Activated CD8-positive, alpha-beta memory T cell treated with anti-CD3 and anti-CD28 coated beads for 4 hours (primary cell): ENCODE measurements at regions not wholly inside any gene's neighbourhood (a gene's known extent, or its start where the extent isn't known, plus 50 kb on each side); places are given as distances from the start of the nearest gene placed in this dataset.
"Not testable (repeated sequence)": the region's sequence is repeated elsewhere in the genome, so short reads cannot be mapped to it uniquely, and the experiment has no call there.

Source experiments
- DNase-seq, 2 donors: peaks; one replicate each; pipeline ENCODE4 v3.0.0-alpha.2; 2020; ENCODE audit warnings: low read depth in 2 of 2

DNA sequence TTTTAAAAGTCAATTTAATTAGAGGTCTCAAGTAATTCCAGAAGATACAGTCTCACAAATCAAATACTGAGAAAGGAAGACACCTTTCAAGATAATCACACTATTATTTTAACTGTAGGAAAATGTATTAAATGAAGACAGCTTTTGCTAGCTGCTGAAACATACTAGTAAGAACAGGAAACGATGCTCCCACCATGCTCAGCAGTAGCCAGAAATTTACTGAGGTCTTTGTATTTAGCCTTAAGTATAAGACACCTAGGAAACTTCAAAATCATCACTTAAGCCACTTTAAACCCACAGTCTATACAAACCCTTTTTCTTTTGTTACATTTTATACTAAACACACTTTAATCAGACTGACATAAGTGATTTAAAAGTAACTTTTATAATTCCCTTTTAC is 72.7 kb upstream of the NPIPB12 start:
- not testable (repeated sequence) for DNase-seq

DNA sequence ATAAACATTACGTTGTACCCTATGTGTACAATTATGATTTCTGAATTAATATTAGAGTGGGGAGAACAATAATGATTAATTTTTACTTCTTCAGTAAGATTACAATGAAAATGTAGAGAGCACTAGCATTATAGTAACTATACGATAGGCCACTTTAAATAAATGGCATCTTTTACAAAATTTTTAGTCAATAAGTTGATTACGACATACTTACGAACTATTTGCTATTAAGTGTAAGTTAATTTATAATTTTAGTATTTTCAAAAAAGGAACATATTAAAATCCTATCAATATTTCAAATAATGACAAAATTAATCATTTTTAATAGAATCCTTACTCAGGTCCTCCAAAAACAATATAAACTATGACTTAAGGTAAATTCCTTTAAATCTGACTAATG is 75.6 kb upstream of the NPIPB12 start:
- DNase-seq = not testable (repeated sequence)

DNA sequence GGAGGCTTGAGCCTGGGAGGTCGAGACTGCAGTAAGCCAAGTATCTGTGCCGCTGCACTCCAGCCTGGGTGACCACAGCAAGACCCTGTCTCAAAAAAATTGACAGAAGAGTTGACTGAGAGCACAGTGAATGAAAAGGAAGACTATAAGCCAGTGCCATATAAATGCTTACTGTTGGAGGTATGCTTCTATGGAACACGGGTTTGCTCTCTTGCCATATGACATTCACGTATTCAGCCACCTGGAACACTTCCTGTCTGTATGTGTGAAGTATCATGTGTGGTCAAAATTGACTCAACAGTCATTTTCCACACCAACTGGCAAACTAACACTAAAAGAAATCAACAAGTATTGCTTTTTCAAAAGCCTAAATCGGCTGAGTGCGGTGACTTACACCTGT is 71.1 kb upstream of the SPN start:
- DNase-seq = not testable (repeated sequence)

DNA sequence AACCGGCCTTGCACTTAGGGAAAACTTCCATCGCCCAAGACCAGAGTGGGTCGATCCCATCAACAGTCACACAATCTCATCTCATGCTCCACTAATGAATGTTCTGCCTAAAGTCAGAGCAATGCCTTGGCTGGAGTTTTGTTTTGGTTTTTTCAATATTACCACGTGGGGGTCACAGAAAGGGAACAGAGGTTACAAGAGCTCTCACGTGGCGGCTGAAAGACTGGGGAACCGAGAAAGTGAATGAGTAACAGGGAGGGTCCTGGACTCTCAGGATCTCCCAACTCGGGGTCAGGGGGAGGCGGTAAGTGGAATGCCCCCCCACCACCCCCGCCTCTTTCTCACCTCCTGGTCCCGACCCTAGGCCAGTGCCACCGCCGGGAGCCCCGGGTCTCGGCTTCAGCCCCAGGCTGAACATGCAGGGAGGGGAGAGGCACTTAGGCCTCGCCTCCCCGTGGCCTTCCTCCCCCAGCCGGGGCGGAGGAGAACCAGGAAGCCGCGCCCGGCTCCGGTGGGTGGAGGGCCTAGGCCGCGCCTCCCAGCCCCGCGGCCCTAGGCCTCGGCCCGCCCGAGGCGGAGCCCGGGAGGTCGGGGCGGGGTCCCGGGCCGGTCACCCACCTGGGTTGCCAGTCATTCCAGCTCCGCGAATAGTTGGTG is 68.7 kb upstream of the SPN start:
- DNase-seq = peak in 1 of 2 donors; percentile 28

DNA sequence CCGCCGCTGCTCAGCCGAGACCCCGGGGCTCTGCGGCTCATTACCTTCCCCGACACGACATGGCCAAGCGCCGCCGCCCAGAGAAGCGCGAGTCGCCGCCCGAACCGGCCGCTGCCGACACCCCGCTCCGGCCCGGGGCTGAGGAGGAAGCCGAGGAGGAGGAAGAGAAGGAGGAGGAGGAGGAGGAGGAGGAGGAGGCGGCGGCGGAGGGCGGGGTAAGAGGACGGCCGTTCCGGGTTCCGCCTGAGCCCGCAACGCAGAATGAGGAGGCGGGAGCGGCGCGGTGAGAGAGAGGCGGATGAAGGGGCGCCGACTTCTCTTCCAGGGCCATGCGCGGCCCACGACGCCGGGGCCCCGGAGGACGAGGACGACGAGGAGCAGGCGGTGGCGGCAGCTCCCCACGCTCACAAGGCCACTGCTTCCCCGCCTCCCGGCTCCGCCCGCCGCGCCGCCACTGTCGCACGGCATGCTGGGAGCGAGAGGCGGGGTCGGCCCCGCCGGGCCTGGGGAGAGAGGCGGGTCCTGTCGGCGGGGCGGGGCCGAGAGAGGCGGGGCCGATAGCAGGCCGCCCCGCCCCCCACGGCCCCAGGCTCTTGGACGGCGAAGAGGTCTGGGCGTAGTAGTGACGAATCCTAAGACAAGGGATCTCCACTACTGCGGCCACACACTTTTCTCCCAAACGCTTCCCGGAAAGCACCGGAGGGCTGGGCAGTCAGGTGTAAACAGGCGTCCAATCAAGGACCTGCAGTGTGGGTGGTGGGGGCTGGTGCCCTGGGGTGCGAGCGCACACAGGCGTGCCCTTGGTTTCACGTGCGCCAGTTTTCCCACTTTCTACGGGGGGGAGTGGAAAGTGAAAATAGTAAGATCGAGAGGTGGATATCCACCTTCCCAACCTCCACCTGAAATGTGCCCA is 67.9 kb upstream of the SPN start:
- DNase-seq = peak; percentile 78 to 80

DNA sequence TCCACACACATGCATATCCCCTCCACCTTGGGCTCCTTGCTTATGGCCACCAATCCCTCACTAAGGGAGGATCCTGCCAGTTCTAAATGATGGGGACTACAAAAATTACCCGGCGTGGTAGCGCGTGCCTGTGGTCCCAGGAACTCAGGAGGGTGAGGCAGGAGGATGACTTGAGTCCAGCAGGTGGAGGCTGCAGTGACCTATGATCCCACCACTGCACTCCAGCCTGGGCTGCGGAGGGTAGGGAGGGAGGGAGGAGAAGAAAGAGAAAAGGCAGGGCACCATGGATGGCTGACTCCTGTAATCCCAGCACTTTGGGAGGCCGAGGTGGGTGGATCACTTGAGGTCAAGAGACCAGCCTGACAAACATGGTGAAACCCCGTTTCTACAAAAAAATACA is 66.0 kb upstream of the SPN start:
- DNase-seq = not testable (repeated sequence)

DNA sequence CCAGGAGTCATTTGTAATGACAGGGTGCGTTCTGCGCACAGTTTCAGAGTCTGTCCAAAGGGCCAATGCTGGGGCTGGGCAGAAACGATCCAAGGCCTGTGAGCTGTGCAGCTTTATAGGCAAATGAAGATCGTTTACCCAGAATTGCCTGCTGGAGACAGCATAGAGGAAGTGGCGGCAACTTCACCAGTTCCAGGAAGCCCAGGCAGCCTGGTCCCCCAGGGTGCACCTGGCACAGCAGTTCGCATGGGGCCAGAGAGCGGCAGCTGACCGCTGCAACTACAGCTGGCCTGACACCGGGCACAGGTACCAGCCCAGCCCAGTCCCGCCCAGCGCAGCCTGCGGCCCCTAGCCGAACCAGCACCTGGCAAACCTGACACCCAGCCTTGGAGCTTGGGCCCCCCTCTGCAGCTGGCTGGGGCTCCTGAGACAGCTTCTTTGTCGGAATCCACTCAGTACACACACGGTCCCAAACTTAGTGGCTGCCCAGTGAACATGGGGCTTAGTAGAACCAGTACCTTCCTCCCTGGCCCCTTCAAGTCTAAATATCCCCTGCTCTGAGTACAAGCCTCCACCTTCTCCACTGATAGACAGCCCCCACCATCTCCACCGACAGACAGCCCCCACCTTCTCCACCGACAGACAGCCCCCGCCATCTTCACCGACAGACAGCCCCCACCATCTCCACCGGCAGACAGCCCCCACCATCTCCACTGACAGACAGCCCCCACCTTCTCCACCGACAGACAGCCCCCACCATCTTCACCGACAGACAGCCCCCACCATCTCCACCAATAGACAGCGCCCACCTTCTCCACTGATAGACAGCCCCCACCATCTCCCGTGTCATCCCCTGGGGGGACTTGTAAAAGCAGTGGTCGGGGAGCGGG is 62.7 kb upstream of the SPN start:
- DNase-seq = peak in 1 of 2 donors; percentile 21

DNA sequence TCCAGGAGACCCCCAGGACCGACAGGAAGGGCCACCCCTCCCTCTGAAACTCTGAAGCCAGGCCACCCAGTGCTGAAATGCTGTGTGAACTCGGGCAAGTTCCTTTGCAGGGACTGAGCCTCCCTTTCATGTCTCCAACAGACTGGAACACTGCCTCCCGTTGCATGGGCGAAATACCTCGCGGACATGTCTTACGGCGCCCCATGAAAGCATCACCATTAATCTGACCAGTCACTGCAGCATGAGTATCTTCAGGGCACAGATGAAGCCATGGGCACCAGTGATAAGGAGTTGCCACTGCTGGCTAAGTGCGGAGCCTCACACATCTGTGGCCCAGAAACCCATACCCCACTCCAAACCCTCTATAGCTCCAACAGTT is 60.8 kb upstream of the SPN start:
- DNase-seq = not testable (repeated sequence)

DNA sequence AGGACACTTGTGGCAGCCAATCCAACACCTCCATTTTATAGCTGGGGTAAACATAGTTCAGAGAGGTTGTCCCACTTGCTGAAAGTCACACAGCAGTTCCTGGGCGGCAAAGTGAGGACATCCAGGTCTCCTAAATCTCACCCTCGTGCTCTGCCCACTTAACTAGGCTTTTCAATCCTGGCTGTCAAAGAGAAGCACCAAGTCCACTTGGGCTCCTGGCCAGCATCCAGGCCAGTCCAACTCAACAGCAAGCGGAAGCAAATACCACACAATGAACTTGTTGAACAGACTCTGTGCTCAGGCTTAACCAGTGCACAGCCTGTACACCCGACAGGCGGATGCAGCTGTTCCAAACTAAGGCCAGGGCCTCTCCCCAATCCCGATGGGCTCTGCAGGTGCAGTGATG is 60.4 kb upstream of the SPN start:
- DNase-seq = not testable (repeated sequence)

DNA sequence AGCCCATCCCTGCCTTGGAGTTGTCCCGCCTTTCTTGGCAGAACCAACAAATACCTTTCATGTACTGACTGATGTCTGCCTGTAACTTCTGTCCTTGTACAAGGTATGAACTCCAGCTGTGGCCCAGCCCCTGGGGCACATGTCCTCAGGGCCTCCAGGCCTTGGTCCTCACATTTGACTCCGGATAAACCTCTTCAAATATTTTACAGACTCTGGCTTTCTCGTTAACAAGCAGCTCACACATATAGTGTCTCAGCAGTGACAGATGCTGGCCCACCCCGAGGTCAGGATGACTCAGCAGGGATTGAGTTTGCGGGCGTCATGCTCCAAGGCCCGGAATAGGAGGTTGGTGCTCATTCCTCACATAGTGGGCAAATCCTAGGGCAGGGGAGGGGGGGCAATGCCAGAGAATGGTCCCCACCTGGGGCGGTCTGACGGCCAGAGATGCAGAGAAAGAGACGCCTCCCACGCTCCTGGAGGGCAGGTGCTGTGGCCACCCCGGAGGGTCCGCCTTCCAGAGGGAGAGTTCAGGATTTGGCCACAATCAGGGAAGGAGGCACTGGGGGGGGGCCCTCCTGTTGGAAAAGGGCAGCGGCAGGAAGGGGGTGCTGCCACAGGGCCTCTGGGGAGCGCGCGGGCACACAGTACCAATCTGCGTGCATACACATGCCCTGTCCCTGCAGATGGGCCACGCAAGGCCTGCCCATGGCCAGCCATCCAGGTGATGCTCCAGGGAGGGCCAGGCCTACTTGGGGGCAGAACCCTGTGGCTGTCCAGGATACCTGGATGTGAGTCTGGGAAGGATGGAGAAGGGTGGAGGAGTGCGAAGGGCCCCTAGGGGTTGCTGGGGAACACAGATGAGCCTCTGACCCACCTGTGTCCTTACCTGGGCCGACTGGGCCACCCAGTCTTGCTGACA is 58.2 kb upstream of the SPN start:
- not testable (repeated sequence) for DNase-seq

DNA sequence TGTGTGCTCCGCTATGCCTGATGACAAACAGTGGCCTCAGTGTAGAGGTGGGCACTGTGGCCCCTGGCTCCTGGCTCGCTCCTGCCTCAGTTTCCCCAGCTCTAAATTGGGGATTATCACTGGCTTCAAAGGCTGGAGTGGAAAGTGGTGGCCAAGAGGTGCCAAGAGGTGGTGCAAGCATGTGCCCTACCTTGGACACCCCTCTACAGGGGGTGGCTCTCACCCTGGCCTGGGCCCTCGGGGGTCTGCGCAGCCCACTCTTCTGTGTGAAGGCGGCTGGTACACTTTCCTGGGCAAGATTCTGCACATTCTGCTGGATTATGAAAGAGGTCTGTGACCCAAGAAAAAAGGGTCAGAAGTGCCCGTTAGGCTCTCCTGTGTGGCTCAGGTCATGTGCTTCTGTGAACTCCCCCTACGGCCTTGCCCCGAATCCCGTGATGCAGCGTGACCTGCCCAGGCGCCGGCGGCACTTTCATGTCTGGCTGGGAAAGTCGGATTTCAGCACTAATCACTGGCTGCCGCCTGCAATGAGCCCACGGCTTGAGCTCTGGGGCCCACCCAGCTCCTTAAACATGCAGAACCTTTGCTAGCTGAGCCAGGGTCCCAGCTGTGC is 57.3 kb upstream of the SPN start:
- not testable (repeated sequence) for DNase-seq

DNA sequence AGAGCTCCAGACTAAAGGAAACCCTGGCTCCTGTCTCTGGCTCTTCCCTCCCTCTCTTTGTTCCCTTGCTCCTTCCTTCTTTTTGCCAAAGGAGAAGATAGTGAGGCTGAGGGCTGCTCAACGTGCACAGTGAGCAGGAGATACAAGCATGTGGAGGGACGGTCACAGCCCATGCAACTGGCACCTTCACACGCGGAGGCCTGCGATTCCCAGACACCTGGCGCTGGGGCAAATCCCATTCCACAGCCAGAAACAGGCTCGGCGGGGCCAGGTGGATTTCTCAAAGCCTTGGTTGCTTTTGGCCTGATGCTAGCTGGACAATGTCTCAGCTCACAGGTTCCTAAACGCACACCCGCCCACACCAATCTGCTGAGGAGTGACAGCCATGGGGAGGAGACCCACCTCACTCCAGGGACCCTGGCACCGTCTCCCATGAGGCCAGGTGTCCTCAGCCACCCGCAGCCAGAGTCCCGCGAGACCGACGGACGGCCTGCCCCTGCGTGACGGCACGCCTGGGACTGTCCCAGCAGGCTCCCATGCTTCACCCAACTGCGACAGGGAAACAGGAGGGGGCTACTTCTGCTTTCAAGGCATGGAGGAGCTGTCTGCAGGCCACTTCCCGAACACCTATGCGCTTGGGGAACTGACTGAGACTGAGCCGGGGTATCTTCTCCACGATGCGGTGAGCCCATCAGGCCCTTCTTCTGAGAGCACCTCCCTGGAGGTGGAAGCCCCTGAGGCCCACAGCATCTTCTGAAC is 56.2 kb upstream of the SPN start:
- not testable (repeated sequence) for DNase-seq

DNA sequence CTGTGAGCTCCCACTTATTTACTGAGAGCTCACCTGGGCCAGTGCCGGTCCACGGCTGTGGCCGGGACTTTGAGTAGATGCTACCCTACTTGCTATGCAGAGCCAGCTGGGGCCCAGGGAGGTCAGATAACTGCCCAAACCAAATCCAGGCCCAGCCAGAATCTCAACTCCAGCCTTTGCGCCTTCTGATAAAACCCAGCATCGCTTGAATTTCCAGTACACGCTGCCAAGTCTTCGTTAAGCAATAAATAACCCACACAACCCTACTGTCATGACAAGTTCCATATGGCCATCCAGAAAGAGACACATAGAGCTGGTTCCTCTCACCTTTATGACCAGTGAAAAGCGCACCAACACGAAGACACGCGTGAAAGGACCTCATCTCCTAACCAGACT is 55.6 kb upstream of the SPN start:
- not testable (repeated sequence) for DNase-seq

DNA sequence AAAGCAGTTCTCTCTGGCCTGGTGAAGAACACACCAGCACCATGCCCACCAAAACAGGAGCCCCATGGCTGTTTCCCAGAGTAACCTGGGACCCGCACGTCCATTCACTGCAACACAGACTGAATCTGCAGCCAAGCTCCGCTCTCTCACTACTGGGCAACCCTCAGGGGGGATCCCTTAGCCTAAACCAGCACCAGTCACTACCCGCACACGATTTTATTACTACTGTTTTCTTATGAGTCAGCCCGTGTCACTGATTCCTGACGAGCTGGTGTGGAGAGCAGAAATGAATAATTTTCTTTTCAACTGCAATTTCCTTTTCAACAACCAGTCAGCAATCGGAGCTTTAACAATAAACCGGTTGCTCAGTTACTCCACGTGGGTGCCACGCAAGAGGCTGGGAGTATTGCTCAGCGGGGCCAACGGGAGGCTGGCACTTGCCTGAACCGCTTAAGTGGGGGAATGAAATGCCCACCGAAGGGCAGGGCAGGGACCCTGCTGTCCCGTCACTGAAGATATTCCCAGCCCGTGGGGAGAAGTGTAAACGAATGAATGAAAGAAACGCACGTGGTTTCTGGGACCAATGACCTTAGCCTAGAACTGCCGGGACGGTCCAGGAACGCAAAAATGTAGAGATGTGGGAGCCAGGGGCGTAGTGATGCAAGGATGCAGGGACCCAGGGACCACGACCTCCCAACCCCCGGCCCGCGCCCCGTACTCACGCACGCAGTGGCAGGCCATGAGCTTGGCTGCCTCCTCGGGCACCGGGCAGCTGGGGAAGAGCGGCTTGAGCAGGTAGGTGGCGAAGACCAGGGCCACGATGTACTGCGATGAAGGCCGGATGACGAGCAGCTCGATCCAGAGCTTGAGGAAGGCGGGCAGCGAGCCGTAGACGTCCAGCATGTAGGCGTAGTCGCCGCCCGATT is 50.4 kb upstream of the SPN start:
- not testable (repeated sequence) for DNase-seq
